ENCODE measurements at regions not wholly inside any gene's neighbourhood (a gene's known extent, or its start where the extent isn't known, plus 50 kb on each side); places are given as distances from the start of the nearest gene placed in this dataset.

DNA sequence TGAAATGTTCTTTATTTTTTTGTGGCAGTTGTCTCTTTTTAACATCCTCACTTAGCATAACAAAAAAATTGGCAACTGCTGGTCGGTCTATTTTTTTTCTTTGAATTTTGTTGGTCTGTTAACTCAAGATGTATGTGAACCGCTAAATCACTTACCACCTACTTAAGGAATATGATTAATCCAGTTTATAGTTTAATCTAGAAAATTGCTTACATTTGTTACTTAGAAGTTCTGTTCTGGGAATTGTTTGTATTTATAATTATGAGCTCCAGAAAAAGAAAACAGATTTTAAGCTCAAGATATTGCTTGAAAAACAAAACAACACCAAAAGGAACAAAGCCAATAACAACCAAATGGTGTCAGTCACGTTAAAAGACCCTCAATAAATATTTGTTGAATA is 66.1 kb upstream of the KLHL13 start:
- TF ChIP-seq CTCF (IDR thresholded peaks at IDR 0.05) (no peak), POLR2A (IDR thresholded peaks at IDR 0.05) (no peak)
